Right renal pelvis (tissue), 4 donors: ENCODE measurements at regions not wholly inside any gene's neighbourhood (a gene's known extent, or its start where the extent isn't known, plus 50 kb on each side); places are given as distances from the start of the nearest gene placed in this dataset.

Experiments used
- DNase-seq, 4 donors: peaks; one replicate each; pipeline ENCODE4 v3.0.0-alpha.2; 2013; ENCODE audit warnings: low read depth in 4 of 4, low spot score in 3 of 4, missing footprints in 1 of 4

DNA sequence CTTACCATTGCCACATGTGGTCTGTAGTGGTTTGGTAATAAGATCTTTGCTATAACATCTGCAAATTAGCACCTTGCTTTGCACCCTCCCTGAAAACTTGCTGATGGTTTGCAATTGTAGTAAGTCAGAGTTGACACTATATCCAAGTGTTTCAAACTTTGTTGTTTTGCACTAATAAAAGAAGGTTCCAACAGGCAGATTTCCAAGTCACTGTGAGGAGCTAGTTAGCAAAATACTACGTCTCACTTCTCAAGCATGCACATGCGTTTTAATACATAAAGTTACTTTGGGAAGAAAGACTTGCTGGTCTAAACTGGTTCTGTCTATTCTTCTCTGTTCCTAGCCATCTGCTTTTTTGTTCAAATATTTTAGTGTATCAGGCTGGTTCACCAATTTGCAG lies 103.7 kb upstream of the ZNF521 start:
- no peak for DNase-seq

DNA sequence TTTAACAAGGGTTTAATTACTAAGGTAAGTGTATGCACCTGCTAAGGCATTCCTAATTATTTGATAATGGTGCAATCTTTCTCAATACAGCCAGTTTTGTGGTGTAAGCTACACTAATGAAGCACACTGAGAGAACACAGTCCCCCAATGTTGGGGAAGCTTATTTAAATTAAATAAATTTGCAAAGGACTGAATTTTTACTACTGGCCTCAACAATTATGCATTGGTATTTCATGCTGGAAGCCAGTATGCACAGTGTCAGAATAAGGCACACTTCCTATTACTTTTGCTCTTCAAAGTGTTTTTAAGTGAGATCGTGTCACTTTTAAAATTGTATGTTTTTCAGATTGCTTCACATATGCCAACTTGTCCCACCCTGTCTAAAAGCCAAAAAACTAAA lies 103.2 kb upstream of the ZNF521 start:
- no peak for DNase-seq

DNA sequence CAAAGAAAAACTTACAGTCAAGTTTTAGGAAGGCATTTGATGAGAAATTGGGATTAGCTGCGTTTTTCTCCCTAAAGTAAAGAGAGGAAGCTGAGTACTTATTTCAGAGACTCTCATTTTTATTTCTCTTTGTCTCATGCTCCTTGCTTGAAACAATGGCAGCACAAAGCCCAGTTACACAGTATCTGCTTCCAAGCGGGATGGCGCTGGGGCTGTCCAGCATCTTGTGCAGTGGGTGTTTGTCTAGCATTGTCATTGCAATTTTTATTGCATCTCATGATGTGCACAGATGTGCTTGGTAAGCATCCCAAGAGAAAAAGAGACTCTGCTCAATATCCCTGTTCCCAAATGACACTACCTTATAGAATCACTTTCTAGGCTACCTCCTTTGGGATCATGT lies 102.8 kb upstream of the ZNF521 start:
- DNase-seq: no peak

DNA sequence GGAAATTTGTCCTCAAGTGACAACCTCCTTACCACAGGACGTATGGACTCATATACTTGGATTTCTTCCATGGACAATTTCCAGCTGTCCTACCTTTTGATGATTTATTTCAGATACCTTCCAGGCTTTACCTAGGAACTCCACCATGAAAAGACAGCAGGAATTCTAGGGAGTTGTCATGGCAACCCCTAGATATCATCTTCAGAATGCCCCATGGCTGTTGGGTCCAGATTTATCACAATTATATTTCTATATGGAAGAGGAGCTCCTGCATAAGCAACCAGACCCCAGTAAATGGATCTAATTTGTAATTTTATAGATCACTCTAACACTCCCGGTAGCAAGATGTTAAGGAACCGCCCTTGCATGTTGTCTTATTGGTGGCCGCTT lies 102.3 kb upstream of the ZNF521 start:
- DNase-seq: no peak

DNA sequence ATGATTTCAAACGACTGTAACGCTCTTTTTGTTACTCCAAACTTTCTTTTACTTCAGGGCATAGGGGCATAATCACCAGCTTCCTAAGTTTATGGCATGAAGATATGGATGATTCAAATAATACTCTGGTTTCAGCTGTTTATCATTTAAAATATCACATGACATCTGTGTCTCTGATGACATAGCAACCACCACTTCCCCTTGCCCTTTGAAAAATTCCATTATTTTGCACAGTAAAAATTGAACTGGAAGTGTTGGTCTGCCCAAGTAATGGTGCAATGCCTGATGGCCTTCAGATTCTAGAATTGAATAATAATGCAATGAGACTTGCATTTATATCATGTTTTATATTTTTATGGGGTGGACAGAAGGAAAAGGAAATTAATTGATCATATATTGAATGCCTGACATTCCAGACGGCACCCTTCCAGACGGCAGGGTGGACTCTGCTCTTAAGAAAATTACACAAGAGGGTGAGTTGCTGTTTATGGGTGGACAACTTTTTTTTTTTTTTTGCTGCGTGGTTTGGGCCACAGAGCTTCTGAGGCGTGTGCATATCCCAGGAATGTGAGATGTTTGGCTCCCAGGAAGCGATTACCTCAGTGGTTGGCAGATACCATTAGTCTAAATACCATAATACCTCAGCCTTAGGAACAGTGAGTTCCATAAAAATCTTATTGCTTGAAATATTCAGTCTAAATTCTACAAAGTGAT lies 101.7 kb upstream of the ZNF521 start:
- no peak for DNase-seq

DNA sequence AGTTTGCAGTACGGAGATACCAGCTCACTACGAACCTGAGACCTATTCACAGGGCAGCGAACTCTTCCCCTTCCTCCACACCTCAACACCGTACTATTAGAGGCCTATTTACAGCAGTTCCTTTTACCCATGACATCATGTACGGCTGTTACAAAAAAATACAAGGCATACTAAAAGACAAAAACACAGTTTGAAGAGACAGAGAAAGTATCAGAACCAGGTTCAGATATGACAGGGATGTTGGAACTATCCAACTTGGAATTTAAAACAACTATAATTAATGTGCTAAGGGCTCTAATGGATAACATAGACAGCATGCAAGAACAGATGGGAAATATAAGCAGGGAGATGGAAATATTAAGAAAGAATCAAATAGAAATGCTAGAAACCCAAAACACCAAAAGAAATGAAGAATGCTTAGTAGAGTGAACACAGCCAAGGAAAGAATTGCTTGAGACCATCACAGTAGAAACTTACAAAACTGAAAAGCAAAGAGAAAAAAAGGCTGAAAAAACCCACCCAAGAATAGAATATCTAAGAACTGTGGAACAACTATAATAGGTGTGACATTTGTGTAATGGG lies 99.2 kb upstream of the ZNF521 start:
- DNase-seq: no peak

DNA sequence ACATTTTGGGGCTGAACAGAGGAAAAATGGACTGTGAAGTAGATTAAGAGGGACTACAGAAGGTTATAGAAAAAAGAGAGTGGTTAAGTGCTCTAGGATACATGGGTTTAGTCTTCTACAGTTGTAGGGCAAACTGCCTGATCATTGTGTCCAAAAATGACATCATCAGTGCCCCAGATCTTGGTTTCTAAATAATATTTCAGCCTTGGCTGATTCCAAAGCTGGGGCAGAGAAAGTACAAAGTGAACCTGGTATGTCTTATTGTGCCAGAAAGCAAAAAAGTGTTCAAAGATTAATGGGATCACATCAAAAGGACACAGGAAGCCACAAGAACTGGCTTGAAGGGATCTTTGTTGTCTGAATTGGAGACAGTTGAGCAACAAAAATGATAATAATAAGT lies 97.1 kb upstream of the ZNF521 start:
- no peak for DNase-seq

DNA sequence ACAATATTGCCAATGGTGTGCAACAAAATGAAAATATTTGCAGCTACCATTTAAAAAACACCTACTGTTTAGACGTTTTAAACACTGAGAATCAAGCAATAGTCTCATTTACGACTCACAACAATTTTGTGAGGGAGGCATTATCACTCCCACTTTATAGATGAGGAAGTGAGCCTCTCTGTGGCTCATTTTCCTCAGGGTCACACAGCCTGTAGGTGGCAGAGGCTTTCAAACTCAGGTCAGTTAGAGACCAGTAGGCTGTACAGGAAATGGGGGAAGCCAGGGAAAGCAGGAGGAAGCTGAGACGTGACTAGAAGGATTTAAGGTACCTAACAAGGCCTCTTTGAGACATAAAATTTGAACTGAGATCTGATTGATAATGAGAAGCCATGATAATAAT lies 95.0 kb upstream of the ZNF521 start:
- no peak for DNase-seq

DNA sequence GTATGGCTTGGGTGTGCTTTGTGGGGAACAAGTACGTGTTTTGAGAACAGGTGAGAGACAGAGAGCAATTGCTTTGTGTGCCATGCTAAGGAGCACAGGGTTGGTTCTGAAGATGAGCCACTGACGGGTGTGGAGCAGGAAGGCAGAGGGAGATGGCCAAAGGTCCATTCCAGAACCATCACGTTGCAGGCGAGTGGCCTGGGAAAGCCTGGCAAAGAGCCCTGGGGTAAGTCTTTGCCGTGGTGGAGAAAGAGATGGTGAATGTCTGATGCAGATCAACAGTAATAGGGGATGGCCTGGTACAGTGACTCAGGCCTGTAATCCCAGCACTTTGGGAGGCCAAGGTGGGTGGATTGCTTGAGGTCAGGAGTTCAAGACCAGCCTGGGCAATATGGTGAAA lies 93.5 kb upstream of the ZNF521 start:
- DNase-seq: no peak

DNA sequence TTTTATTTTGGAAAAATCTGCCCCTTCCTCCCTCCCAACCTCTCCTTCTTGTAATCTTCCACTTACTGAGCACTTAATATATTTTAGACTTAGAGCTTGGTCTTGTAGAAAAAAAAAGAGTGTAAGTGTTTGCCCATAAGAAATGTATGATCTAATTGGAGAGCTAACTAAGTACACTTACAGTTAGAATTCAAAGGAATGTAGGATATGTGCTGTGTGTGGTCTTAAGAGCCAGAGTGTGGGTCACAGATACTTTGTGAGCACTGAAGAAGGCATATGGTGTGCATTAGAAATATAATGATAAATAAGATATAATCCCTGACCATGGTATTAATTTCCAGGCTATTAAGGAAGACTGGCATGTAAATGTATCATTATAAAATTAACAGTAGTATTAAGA lies 91.8 kb upstream of the ZNF521 start:
- DNase-seq: no peak

DNA sequence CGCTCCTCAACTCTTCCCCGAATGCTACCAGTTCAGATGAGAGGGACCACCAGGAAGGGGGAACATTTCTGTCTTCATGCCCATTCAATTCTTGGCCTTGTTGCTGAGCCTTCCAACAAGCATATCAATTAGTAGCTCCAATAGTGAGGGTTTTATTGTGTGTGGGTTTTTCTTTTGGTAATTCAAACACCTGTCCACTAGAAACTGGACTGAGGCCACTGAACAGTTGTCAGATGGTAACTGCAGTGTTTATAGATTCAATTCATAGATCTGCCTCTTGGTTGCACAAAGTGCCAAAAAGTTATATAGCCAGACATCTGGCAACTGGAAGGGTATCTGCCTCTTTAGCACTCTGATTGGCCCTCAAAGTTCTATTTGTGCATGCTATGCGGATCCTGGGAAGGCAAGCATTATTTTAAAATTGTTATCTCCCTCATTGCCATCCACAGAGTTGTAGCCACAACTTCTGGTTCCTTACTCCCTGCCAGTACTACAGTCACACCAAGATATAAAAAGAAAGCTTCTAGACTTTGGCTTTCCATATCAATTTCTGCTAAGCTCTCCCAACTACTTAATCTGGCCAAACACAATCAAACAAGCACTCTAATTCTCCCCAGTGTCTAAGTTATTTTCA lies 83.3 kb upstream of the ZNF521 start:
- no peak for DNase-seq

DNA sequence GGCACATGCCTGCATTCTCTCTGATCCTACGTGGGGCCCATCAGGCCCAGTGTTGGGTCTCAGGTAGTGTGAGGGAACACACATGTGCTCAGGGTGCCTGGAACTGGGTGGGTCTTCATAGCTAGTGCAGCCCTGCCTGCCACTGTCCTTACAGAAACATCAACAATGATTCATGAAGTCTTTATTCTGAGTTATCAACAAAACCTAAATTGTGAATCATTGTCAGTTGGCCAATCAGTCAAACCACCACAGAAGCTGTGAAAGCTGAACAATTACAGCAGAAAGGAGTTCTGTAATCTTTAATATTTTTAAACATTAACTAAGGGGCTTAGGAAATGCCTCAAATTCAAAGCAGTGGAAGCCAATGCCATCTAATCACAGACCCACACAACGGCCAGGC lies 82.8 kb upstream of the ZNF521 start:
- no peak for DNase-seq

DNA sequence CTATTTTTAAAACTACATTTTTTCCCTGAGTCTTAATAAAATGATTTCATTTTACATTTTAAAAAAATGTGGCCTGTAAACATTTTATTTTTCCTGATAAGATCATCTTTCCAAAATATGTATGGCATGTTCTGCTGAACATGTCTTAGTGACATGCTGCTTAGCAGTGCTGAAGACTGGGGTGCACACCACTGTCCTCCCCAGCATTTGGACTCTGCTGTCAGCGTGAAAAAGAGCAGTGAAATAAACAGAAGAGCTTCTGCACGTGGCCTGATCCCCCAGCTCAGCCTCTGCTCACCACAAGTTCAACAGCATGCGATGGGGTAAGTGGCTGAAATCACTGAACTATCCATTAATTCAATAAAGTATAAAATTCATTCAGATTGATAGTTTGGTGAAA lies 81.6 kb upstream of the ZNF521 start:
- DNase-seq: no peak

DNA sequence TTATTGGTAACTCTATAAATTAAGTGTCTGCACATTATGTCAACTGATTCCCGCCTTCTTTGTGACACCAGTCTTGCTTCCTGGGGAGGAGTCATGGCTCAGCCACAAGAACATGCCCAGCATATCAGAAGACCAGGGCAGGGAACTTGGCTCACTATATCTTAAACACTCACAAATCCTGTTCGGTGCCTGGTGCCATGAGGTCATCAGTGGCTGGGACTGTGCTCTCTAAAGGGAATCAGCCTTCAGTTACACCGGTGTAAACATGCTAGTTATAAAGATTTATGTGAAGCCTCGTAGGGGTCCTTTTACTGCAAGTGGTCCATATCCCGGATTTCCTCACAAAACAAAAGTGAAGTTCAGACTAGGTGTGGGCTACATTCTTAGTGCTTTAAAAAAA lies 73.1 kb upstream of the ZNF521 start:
- DNase-seq: no peak

DNA sequence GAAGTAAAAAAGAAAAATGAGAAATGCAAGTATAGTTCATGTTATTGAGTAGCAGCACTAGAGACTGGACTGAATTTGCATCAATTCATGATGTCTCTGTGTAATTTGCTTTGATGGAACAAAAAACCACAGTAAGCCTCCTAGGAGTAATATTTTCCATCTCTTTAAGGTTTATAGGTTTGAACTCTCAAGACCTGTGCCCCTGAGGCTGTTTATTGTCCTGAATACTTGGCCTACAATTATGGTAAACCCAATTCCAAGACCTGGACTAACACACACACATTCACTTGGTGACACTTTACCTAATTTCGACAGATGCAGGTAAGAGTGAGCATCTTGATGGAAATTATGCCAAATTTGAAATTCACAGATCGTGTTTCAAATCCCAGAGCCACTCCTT lies 71.8 kb upstream of the ZNF521 start:
- no peak for DNase-seq

DNA sequence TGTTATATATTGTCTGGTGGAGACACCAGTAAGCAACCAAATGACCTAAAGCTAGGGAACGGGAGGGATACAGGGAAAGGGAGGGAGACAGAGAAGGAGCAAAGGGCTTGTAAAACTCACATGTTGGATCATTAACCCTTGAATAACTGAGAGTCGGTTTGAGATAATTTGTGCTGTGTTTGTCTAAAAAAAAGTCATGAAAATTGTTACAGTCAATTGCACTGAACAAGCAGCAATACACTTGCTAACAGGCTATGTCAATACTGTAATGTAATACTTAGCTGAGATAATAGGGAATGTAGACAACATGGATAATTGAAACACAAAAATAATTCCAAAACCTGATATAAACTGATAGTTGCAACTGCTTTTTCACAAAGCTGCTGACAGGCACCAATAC lies 71.3 kb upstream of the ZNF521 start:
- no peak for DNase-seq

DNA sequence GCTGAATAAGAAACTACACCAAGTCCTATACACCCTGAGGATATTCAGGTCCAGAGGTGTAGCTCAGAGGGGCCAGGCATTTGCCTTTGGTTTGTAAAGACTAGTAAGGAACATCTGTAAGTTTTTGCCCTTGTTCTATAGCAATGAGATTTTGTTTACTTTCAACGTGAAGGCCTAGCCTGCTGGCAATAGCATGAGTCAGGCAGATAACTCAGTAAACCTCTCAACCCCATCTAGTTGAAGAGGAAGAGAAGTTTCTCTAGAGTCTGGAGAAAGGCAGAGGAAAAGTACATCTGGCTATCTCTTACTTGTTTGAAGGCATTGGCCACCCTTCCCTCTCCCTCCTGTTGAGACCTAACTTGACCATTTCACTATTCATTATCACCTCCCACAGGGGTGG lies 70.3 kb upstream of the ZNF521 start:
- no peak for DNase-seq

DNA sequence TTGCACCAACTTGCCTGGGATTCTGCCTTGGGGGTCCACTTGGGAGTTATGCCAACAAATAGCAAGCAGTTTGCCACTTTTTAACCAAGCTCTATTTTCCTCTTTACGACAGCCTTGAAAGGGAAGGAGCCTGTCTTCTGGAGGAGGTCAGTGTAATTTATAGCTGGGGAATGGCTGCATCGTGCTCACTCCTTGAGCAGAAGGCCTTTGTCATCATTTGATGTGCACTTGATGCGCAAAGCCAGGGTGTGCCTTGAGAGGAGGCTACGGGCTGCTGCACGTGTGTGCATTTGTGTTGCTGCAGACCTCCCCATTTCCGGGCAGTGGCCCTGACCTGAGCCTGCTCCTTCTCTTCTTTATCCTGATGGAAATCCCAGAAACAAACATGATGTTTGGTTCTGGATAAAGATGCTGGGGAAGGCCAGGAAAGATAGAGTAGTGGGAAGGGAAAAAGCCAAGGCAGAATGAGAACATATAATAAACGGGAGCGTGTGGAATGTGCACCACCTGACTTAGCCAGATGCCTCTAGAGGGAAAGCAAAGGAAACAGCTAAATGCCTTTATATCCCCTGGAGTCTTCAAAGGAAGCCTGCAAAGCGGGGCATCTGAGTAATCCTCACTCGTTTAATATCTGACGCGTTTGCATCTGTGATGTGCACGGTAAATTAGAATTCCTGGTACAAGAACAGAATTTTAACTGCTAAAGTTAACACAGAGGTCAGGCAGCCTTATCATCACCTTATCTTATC lies 68.3 kb upstream of the ZNF521 start:
- peak in 2 of 4 donors; percentile 16 to 23 for DNase-seq

DNA sequence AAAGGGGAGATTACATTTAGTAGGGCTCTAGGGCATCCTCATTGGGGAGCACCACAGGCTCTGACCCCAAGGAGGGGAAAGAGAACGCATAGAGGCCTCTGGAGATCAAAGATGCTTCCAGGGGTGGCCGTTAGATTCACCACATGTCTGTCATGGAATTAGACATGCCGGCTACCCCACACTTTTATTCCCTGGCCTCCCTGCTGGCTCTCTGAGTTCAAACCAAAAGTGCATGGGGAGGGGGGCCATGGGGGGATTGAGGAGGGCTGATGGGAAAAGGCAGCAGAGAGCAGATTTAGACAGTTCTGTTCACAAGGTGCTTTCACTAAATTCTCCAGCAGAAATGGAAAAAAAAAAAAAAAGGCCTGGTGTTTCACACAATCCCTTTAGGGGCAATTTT lies 64.4 kb upstream of the ZNF521 start:
- DNase-seq: no peak

DNA sequence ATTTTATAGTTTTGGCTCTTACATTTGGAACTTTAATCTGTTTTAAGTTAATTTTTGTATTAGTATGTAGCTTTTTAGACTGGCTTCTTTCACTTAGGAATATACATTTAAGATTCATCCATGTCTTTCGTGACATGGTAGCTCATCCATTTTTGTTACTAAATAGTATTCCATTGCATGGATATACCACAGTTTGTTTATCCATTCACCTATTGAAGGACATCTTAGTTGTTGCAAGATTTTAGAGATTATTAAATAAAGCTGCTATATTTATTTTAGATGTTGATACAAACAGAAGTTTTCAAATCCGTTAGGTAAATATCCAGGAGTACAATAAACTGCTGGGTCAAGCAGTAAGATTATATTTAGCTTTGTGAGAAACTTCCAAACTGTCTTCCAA lies 58.0 kb upstream of the ZNF521 start:
- no peak for DNase-seq

DNA sequence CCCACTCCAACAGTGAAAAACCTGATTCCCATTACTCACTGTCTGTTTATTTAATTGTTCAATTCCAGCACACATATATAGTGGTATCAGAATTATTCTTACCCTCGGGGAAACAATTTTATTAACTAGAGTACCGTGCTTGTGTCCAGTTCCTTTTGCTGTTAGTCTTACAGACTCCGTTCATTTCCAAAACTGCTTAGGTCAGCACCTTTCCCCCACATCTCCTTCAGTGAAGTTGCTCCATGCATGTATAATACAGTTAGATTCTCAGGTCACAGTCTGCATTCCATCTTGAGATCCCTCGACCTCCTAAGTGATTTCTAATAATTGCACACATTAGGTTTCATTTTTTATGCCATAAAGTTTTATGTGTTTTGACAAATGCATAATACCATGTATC lies 56.3 kb upstream of the ZNF521 start:
- no peak for DNase-seq
